ENCODE measurements at regions not wholly inside any gene's neighbourhood (a gene's known extent, or its start where the extent isn't known, plus 50 kb on each side); places are given as distances from the start of the nearest gene placed in this dataset.

DNA sequence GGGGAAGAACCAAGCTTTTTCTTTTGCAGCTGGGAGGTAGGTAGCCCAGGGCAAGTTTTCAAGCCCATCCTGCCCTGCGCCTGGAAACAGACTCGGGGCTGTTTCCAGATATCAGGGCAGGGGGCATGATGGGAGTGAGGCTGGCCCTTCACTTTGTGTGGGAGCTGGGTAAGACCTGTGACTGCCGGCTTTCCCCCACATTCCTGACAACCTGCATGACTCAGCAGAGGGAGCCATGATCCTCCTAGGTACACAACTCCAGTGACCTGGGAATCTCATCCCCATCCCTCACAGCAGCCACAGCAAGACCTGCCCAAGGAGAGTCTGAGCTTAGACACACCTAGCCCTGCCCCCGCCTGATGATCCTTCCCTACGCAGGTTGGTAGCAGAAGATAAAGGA is 280.8 kb downstream of the SOX4 start:
- TF ChIP-seq, protein P1, sequence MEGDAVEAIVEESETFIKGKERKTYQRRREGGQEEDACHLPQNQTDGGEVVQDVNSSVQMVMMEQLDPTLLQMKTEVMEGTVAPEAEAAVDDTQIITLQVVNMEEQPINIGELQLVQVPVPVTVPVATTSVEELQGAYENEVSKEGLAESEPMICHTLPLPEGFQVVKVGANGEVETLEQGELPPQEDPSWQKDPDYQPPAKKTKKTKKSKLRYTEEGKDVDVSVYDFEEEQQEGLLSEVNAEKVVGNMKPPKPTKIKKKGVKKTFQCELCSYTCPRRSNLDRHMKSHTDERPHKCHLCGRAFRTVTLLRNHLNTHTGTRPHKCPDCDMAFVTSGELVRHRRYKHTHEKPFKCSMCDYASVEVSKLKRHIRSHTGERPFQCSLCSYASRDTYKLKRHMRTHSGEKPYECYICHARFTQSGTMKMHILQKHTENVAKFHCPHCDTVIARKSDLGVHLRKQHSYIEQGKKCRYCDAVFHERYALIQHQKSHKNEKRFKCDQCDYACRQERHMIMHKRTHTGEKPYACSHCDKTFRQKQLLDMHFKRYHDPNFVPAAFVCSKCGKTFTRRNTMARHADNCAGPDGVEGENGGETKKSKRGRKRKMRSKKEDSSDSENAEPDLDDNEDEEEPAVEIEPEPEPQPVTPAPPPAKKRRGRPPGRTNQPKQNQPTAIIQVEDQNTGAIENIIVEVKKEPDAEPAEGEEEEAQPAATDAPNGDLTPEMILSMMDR (IDR thresholded peaks at IDR 0.05), result no peak
- TF ChIP-seq EP300 (IDR thresholded peaks at IDR 0.05) (no peak), POLR2AphosphoS5 (IDR thresholded peaks at IDR 0.05) (no peak), POLR2A (IDR thresholded peaks at IDR 0.05) (no peak)

Data from suprapubic skin (tissue), 4 donors.